ENCODE measurements at regions not wholly inside any gene's neighbourhood (a gene's known extent, or its start where the extent isn't known, plus 50 kb on each side); places are given as distances from the start of the nearest gene placed in this dataset.

- no peak for TF ChIP-seq CTCF (CRISPR knock-in tag; IDR thresholded peaks at IDR 0.05)
- TF ChIP-seq NONO (IDR thresholded peaks at IDR 0.05): no peak
- TF ChIP-seq NONO (CRISPR knock-in tag; conservative IDR thresholded peaks at IDR 0.05): no peak
- TF ChIP-seq, protein P1, sequence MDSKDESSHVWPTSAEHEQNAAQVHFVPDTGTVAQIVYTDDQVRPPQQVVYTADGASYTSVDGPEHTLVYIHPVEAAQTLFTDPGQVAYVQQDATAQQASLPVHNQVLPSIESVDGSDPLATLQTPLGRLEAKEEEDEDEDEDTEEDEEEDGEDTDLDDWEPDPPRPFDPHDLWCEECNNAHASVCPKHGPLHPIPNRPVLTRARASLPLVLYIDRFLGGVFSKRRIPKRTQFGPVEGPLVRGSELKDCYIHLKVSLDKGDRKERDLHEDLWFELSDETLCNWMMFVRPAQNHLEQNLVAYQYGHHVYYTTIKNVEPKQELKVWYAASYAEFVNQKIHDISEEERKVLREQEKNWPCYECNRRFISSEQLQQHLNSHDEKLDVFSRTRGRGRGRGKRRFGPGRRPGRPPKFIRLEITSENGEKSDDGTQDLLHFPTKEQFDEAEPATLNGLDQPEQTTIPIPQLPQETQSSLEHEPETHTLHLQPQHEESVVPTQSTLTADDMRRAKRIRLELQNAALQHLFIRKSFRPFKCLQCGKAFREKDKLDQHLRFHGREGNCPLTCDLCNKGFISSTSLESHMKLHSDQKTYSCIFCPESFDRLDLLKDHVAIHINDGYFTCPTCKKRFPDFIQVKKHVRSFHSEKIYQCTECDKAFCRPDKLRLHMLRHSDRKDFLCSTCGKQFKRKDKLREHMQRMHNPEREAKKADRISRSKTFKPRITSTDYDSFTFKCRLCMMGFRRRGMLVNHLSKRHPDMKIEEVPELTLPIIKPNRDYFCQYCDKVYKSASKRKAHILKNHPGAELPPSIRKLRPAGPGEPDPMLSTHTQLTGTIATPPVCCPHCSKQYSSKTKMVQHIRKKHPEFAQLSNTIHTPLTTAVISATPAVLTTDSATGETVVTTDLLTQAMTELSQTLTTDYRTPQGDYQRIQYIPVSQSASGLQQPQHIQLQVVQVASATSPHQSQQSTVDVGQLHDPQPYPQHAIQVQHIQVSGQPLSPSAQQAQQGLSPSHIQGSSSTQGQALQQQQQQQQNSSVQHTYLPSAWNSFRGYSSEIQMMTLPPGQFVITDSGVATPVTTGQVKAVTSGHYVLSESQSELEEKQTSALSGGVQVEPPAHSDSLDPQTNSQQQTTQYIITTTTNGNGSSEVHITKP (CRISPR knock-in tag; IDR thresholded peaks at IDR 0.05; ENCODE audit: low read depth): no peak
- TF ChIP-seq ZBTB8A (CRISPR knock-in tag; IDR thresholded peaks at IDR 0.05; ENCODE audit: borderline replicate concordance, low read depth): no peak
- TF ChIP-seq ELF1 (CRISPR knock-in tag; IDR thresholded peaks at IDR 0.05): no peak
Observed at GRCh38 chr11:101288392-101288791, 158.8 kb upstream of the PGR start.

Data from HepG2 (cell line).